DND-41 (cell line): ENCODE measurements at regions not wholly inside any gene's neighbourhood (a gene's known extent, or its start where the extent isn't known, plus 50 kb on each side); places are given as distances from the start of the nearest gene placed in this dataset.

ENCODE experiments used
- EZH2 ChIP-seq: IDR thresholded peaks from 3 replicates; pipeline ENCODE4 v1.6.1; 2012; ENCODE audit warnings: borderline replicate concordance, low read depth, mild to moderate bottlenecking, moderate library complexity, low read length, inconsistent platforms; ENCODE audit not compliant: severe bottlenecking
- TF ChIP-seq, protein P1 (sequence below): IDR thresholded peaks from 2 replicates; pipeline ENCODE4 v1.5.1; 2012; ENCODE audit warnings: borderline replicate concordance, low read length, moderate library complexity, mild to moderate bottlenecking; ENCODE audit not compliant: poor library complexity, severe bottlenecking; ENCODE audit errors: extremely low read depth

- TF ChIP-seq EZH2 = no peak
- TF ChIP-seq, protein P1, sequence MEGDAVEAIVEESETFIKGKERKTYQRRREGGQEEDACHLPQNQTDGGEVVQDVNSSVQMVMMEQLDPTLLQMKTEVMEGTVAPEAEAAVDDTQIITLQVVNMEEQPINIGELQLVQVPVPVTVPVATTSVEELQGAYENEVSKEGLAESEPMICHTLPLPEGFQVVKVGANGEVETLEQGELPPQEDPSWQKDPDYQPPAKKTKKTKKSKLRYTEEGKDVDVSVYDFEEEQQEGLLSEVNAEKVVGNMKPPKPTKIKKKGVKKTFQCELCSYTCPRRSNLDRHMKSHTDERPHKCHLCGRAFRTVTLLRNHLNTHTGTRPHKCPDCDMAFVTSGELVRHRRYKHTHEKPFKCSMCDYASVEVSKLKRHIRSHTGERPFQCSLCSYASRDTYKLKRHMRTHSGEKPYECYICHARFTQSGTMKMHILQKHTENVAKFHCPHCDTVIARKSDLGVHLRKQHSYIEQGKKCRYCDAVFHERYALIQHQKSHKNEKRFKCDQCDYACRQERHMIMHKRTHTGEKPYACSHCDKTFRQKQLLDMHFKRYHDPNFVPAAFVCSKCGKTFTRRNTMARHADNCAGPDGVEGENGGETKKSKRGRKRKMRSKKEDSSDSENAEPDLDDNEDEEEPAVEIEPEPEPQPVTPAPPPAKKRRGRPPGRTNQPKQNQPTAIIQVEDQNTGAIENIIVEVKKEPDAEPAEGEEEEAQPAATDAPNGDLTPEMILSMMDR = no peak
These were observed 251.4 kb downstream of the CETN3 start for GRCh38 chr5:90158131-90158530.
